Islet of Langerhans (tissue), 1 donor: ENCODE measurements at regions not wholly inside any gene's neighbourhood (a gene's known extent, or its start where the extent isn't known, plus 50 kb on each side); places are given as distances from the start of the nearest gene placed in this dataset.
"Not testable (repeated sequence)": the region's sequence is repeated elsewhere in the genome, so short reads cannot be mapped to it uniquely, and the experiment has no call there.

Experiments used
- FAIRE-seq: peaks from one replicate; lab custom pipeline; 2011; peaks lifted over from hg19 to GRCh38; lab: Jason Lieb, UNC

- FAIRE-seq, result no peak
Measured at GRCh38 chr9:120338340-120338739, 241.6 kb downstream of the CDK5RAP2 start.

- FAIRE-seq, result no peak
Measured at GRCh38 chr9:120337131-120337530, 242.8 kb downstream of the CDK5RAP2 start.

GRCh38 chr9:120336753-120337090 lies 243.2 kb downstream of the CDK5RAP2 start:
- no peak for FAIRE-seq

- FAIRE-seq, result no peak
Measured at GRCh38 chr9:120336021-120336752, 243.8 kb downstream of the CDK5RAP2 start.

- no peak for FAIRE-seq
Measured at GRCh38 chr9:120331913-120332312, 248.1 kb downstream of the CDK5RAP2 start.

GRCh38 chr9:120330031-120330430 lies 249.9 kb downstream of the CDK5RAP2 start:
- FAIRE-seq, result no peak

GRCh38 chr9:120327322-120327721 lies 252.6 kb downstream of the CDK5RAP2 start:
- no peak for FAIRE-seq

GRCh38 chr9:120326049-120326693 lies 253.8 kb downstream of the CDK5RAP2 start:
- FAIRE-seq, result no peak

GRCh38 chr9:120324996-120325642 lies 254.8 kb downstream of the CDK5RAP2 start:
- FAIRE-seq, result no peak

- FAIRE-seq, result no peak
Measured at GRCh38 chr9:120324461-120324860, 255.5 kb downstream of the CDK5RAP2 start.

- FAIRE-seq, result no peak
Measured at GRCh38 chr9:120323125-120323524, 256.8 kb downstream of the CDK5RAP2 start.

GRCh38 chr9:120319452-120319851 lies 260.5 kb downstream of the CDK5RAP2 start:
- no peak for FAIRE-seq

- FAIRE-seq, result no peak
Measured at GRCh38 chr9:120315154-120315553, 264.8 kb downstream of the CDK5RAP2 start.

GRCh38 chr9:120312031-120312430 lies 267.9 kb downstream of the CDK5RAP2 start:
- no peak for FAIRE-seq

GRCh38 chr9:120310035-120310434 lies 269.9 kb downstream of the CDK5RAP2 start:
- no peak for FAIRE-seq

GRCh38 chr9:120308495-120308894 lies 271.5 kb downstream of the CDK5RAP2 start:
- no peak for FAIRE-seq

GRCh38 chr9:120307599-120307998 lies 272.4 kb downstream of the CDK5RAP2 start:
- FAIRE-seq, result no peak

GRCh38 chr9:120306561-120306960 lies 273.4 kb downstream of the CDK5RAP2 start:
- FAIRE-seq, result no peak

GRCh38 chr9:120306088-120306487 lies 273.9 kb downstream of the CDK5RAP2 start:
- FAIRE-seq, result no peak

GRCh38 chr9:120304896-120305295 lies 275.1 kb downstream of the CDK5RAP2 start:
- not testable (repeated sequence) for FAIRE-seq

GRCh38 chr9:120303519-120303918 lies 276.4 kb downstream of the CDK5RAP2 start:
- FAIRE-seq, result no peak

- no peak for FAIRE-seq
Measured at GRCh38 chr9:120299785-120300184, 280.2 kb downstream of the CDK5RAP2 start.

- FAIRE-seq, result no peak
Measured at GRCh38 chr9:120294003-120294402, 286.0 kb downstream of the CDK5RAP2 start.

GRCh38 chr9:120292606-120293005 lies 287.4 kb downstream of the CDK5RAP2 start:
- no peak for FAIRE-seq
